ACC112 (cell line): ENCODE measurements at regions not wholly inside any gene's neighbourhood (a gene's known extent, or its start where the extent isn't known, plus 50 kb on each side); places are given as distances from the start of the nearest gene placed in this dataset.
A peak's percentile ranks its signal among the peaks of the same experiment; 100 is the strongest.

ENCODE experiments used
- H2AFZ ChIP-seq: fragments of 200-600 bp; sonication (generic); one replicate; pipeline ENCODE4 v1.6.0; 2017; ENCODE audit warnings: antibody characterized with exemption, low read length; ENCODE audit not compliant: unreplicated experiment
- H3K27ac ChIP-seq: fragments of 200-600 bp; sonication (generic); 2 replicates; pipeline ENCODE4 v1.5.1; 2014; ENCODE audit warnings: low read depth, mild to moderate bottlenecking, antibody characterized with exemption, low read length, moderate library complexity
- H3K27me3 ChIP-seq: fragments of 200-600 bp; sonication (generic); 2 replicates; pipeline ENCODE4 v1.6.1; 2014; ENCODE audit warnings: mild to moderate bottlenecking, antibody characterized with exemption, low read length, moderate library complexity, mixed read lengths; ENCODE audit not compliant: insufficient read depth
- H3K36me3 ChIP-seq: fragments of 200-600 bp; sonication (generic); 2 replicates; pipeline ENCODE4 v1.6.1; 2016; ENCODE audit warnings: mild to moderate bottlenecking, antibody characterized with exemption, low read length, moderate library complexity, mixed read lengths; ENCODE audit not compliant: insufficient read depth
- H3K4me1 ChIP-seq: fragments of 200-600 bp; sonication (generic); one replicate; pipeline ENCODE4 v1.6.1; 2016; ENCODE audit warnings: low read length, mixed read lengths; ENCODE audit not compliant: insufficient read depth, unreplicated experiment, control insufficient read depth
- H3K4me3 ChIP-seq: fragments of 200-600 bp; sonication (generic); 2 replicates; pipeline ENCODE4 v1.5.1; 2014; ENCODE audit warnings: mild to moderate bottlenecking, low read depth, low read length
- H3K79me2 ChIP-seq: fragments of 200-600 bp; sonication (generic); one replicate; pipeline ENCODE4 v1.6.0; 2016; ENCODE audit warnings: low read length; ENCODE audit not compliant: control insufficient read depth, unreplicated experiment, insufficient read depth

DNA sequence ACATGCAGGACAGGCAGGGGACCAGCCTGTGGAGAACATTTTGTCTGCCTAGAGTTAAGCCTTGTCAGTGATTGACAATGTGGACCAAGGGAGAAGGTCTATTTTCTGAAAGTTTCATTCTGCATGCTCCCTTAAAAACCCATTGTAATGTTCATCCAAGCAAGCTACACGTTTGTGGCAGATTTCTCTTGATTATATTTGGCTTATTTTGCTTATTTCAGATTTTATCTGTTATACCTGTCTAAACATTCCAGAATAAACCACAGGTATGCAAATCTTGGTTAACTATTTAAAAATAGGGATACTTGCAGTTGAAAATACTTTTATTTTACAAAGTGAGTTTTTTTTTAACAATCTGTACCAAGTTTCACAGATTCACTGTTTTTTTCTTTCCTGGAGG, 78.2 kb upstream of the F3 start:
- H2AFZ ChIP-seq, result no peak overlapping the region
- H3K36me3 ChIP-seq, result no peaks in the 10 kb centered on the region
- no peaks in the 10 kb centered on the region for H3K79me2 ChIP-seq
- H3K4me3 ChIP-seq, result no peak overlapping the region
- no peaks in the 10 kb centered on the region for H3K27me3 ChIP-seq
- no peak overlapping the region for H3K27ac ChIP-seq
- H3K4me1 ChIP-seq, result peaks cover 33% of the 10 kb centered on the region

DNA sequence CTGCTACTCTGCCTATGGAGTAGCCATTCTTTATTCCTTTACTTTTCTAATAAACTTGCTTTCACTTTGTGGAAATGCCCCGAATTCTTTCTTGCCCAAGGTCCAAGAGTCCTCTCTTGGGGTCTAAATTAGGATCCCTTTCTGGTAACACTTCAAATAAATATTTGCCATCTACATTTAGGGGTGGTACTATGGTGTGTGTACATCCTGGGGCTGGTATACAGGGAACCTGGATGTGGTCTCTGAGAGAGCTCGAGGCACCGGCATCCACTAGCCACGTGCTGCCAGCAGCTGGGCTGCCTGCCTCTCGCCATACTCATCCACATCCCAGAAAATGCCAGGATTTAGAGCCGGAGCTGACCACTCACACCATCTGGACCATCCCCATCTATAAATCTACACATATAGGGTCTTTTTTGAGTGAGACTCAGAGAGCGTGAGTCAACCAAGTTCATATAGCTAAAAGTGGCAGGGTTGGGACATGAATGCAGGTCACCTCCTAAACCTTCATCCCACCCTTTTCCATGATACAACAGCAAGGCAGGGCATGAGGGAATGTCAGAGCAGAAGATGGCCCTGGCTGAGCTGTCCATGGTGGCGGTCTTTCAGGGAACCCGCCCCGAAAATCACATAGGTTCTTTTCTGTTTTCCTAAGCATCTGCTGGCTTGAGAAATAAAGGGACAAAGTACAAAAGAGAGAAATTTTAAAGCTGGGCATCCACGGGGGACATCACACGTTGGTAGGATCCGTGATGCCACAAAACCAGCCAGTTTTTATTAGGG, 76.6 kb upstream of the F3 start:
- Histone ChIP-seq H3K27me3 (no peaks in the 10 kb centered on the region), H3K27ac (peak overlapping the region; percentile 16; the same call in 1 of the 2 replicates), H3K4me3 (no peak overlapping the region), H3K36me3 (no peaks in the 10 kb centered on the region), H3K4me1 (peaks cover 33% of the 10 kb centered on the region), H2AFZ (no peak overlapping the region), H3K79me2 (no peaks in the 10 kb centered on the region)

DNA sequence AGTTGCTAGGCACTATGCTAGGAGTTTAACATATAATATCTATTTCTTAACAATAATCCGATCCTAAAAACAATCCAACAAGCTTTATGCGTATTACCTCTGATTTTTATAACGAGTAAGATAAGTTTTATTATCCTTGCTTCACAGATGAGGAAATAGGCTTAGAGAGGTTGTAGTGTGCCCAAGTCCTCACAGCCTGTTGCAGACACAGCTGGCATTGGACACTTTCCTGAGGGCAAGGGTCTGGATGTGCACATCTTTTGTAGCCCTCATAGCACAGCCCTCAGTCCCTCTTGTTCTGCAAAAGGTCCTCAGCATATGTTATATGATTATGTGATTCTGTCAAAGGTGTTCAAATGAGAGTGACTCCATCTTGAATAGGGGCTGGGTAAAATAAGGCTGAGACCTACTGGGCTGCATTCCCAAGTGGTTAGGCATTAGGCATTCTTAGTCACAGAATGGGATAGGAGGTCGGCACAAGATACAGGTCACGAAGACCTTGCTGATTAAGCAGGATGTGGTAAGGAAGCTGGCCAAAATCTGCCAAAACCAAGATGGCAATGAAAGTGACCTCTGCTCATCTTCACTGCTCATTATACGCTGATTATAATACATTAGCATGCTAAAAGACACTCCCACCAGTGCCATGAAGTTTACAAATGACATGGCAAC, 75.7 kb upstream of the F3 start:
- no peaks in the 10 kb centered on the region for H3K79me2 ChIP-seq
- H2AFZ ChIP-seq, result no peak overlapping the region
- H3K27ac ChIP-seq, result peak overlapping the region; percentile 38; the same call in 1 of the 2 replicates
- H3K4me3 ChIP-seq, result no peak overlapping the region
- H3K27me3 ChIP-seq, result no peaks in the 10 kb centered on the region
- no peaks in the 10 kb centered on the region for H3K36me3 ChIP-seq
- H3K4me1 ChIP-seq, result peaks cover 32% of the 10 kb centered on the region

DNA sequence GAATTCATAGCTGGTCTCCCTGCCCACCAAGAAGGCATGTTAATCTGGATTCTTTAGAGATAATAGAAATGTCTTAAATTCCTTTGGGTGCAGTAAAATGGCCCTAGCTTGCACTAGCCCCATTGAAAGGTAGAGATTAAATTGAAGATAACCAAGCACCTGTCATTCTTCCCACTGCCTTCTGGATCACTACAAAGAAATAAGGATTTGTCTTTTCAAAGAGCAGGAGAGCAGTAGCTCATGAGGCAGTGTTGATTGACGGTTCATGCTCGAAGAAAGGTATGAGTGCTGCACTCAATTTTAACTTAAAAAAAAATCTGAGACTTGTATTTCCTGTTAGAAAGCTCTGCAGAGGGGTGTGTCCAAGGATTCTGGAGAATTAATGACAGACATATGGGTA, 74.9 kb upstream of the F3 start:
- Histone ChIP-seq H3K4me3 (no peak overlapping the region), H3K4me1 (peaks cover 24% of the 10 kb centered on the region), H3K27ac (no peak overlapping the region), H3K36me3 (no peaks in the 10 kb centered on the region), H2AFZ (no peak overlapping the region), H3K79me2 (no peaks in the 10 kb centered on the region), H3K27me3 (no peaks in the 10 kb centered on the region)

DNA sequence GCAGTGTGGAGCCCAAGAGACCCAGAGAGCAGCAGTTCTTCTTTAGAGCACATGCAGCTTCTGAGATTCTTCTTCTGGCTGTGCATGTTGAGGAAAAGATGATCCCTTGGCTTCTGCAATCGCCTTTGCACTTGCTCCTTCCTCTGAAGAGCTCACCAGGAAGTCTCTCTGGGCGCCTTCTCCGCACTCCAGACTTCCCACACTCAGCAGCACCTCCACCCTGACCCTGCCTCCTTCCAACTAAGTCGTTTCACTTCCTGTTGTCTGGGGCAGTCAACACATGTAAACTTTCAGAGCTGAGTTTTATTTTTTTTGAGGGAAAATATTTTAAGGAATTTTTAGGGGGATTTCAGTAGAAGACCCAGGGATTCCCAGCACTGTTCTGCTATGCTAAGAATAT, 73.4 kb upstream of the F3 start:
- no peak overlapping the region for H3K4me3 ChIP-seq

DNA sequence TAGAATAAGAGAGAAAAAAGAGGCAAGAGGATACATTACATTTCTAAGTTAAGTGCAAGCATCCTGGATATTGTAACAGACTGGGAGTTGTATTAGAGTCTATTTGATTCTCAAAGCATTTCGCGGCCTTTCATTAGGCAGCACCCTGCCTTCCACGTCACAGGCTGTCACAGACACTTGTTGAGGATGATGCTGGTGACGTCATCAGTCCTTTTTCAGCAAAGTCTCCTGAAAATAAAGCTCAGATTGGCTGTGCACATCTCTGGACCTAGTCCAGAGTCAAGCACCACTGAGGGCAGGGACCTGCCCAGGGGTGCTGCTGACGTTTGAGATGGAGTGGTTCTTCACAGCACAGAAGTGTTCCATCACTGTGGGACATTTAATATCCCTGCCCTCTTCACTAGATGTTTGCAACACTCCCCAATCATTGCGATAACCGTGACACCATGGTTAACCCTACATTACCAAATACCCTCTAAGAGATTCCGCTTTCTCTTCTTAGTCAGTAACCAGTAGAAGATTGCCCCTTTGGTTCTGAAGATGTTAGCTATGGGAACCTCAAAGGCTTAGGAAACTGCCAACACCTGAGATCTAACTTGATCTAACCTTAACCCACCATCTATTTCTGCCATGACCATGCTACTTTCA, 72.7 kb upstream of the F3 start:
- Histone ChIP-seq H2AFZ (no peak overlapping the region), H3K79me2 (no peaks in the 10 kb centered on the region), H3K27ac (no peak overlapping the region), H3K36me3 (no peaks in the 10 kb centered on the region), H3K4me1 (peaks cover 20% of the 10 kb centered on the region), H3K27me3 (no peaks in the 10 kb centered on the region), H3K4me3 (no peak overlapping the region)

More for the DNA sequence above, 73.4 kb upstream of the F3 start:
- Histone ChIP-seq H3K27ac (no peak overlapping the region), H3K27me3 (no peaks in the 10 kb centered on the region), H3K4me1 (peaks cover 20% of the 10 kb centered on the region), H3K79me2 (no peaks in the 10 kb centered on the region), H2AFZ (peak overlapping the region; percentile 0), H3K36me3 (no peaks in the 10 kb centered on the region)

DNA sequence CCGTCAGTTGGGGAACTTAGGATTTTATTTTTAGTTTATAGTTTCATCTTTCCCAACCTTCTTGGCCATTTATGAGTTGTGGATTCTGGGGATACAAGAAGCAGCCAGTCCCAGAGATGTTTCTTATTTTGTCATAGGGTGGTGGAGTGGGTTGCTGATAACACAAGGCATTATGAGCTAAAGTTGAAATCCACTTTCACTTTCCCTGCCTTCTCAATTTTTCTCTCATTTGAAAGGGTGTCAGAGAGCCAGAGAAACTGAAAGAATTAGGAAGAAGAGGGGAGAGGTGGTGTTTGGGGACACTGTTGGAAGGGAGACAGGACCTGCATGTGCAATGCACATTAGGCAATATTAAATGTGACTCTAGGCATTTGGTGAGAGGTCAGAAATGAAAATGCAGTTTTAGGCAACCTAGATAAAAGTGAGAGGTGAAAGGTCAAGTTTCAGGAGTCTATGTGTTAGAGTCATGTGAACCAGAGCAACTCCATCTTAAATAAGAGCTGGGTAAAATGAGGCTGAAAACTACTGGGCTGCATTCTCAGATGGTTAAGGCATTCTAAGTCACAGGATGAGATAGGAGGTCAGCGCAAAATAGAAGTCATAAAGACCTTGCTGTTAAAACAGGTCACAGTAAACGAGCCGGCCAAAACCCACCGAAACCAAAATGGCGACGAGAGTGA, 71.1 kb upstream of the F3 start:
- Histone ChIP-seq H3K4me3 (no peak overlapping the region), H2AFZ (peak overlapping the region; percentile 39), H3K4me1 (peaks cover 16% of the 10 kb centered on the region), H3K27ac (no peak overlapping the region), H3K79me2 (no peaks in the 10 kb centered on the region), H3K27me3 (no peaks in the 10 kb centered on the region), H3K36me3 (no peaks in the 10 kb centered on the region)

DNA sequence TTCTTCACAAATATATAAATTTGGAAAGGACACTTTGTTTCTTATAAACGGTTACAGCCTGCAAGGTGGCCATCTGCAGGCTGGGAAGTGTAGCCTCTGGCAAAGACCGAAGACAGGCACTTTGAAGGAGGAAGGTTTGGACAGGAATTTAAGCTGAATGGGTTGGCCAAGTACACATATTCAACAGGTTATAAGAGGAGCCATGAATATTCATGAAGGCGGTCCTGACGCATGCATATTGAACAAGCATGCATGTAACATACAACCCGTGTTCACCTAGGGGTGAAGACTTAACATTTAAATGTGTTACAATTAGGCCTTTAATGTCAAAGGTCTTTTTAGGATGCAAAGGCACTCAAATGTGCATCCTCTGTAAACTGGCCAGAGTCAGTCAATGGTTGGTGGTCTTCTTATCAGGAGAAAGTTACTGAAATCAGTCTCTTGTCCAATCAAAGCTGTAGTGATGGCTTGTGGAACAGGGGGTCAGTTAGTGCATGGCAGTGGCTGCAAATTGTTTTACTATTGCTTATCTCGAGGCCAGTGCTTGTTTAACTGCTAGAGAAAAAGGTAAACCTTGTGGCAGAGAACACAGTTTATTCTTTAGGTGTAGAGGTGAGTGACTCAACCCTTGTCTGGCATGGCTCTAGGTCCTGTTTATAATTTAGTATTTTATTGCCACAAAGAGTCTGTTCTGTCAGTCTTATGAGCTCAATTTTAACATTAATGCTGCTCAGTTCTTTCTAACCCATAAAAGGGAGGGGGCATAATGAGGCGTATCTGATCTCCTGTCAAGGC, 70.3 kb upstream of the F3 start:
- Histone ChIP-seq H3K27ac (no peak overlapping the region), H3K36me3 (no peaks in the 10 kb centered on the region), H3K27me3 (no peaks in the 10 kb centered on the region), H3K4me3 (no peak overlapping the region), H2AFZ (peak overlapping the region; percentile 39), H3K79me2 (no peaks in the 10 kb centered on the region), H3K4me1 (peaks cover 8% of the 10 kb centered on the region)

DNA sequence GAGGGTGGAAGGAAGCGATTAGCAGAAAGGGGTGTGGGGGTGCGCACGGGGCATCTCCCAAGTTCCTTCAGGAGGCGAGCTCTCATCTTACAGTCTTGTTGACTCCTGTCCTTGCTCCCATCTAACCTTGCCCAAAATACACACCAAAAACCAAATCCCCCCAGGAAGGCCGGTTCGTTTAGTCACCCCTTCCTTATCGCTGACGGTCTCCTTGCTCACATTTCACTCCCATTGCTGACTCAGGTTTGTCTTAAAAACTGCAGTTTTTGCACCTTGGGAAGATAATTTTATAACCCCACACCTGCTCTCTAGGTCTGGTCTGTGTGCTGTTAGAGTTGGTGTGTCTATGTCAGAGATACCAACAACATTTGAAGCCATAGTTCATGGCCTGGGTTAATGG, 68.1 kb upstream of the F3 start:
- H3K79me2 ChIP-seq, result no peaks in the 10 kb centered on the region
- no peaks in the 10 kb centered on the region for H3K36me3 ChIP-seq
- H2AFZ ChIP-seq, result no peak overlapping the region
- no peaks in the 10 kb centered on the region for H3K27me3 ChIP-seq
- H3K27ac ChIP-seq, result no peak overlapping the region
- no peak overlapping the region for H3K4me3 ChIP-seq
- H3K4me1 ChIP-seq, result no peaks in the 10 kb centered on the region
